Thyroid gland (tissue), 4 donors: ENCODE measurements at regions not wholly inside any gene's neighbourhood (a gene's known extent, or its start where the extent isn't known, plus 50 kb on each side); places are given as distances from the start of the nearest gene placed in this dataset.

Experiments used
- POLR2A ChIP-seq, 2 donors: fragments of 450-650 bp; IDR thresholded peaks; one replicate each; pipeline ENCODE4 v1.6.1; 2017; ENCODE audit warnings: antibody characterized with exemption in 2 of 2, mild to moderate bottlenecking in 2 of 2, moderate library complexity in 1 of 2
- TF ChIP-seq, protein P1 (sequence below), 6 experiments: fragments of 200-600 bp in 3 of 6; fragments of 450-650 bp in 3 of 6; sonication (generic) in 3 of 6; IDR thresholded peaks; one replicate each; pipeline ENCODE4 v1.5.1; 2016 to 2019; ENCODE audit warnings: antibody characterized with exemption in 6 of 6, mild to moderate bottlenecking in 2 of 6, inconsistent platforms in 1 of 6, moderate library complexity in 1 of 6

DNA sequence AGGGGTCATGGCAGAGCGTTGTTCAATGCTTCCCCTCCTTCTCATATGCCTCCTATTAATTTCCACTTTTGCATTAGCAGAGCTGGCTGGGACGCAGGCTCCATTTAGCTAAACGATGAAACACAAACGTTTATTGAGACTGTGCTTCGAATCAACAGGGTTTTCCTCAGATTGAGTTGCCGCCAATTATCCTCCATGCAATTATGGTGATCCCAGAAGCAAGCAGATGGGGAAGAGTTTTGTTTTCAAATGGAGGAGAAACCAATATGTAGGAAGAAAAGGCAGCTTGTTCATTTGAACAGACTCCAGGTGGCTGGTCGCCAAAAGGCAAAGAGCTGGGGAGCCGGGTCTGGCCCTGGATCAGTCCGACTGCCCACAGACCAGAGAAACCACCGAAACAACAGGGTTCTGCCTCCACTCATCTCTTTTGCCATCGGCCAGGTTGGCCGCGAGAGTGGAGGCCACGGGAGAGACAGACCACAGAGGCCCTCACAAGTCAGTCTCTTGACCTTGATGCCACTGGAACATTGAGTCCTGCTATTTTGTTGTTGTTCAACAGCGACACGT, 184.8 kb downstream of the GBA3 start:
- no peak for TF ChIP-seq POLR2A (IDR thresholded peaks at IDR 0.05)
- TF ChIP-seq, protein P1, sequence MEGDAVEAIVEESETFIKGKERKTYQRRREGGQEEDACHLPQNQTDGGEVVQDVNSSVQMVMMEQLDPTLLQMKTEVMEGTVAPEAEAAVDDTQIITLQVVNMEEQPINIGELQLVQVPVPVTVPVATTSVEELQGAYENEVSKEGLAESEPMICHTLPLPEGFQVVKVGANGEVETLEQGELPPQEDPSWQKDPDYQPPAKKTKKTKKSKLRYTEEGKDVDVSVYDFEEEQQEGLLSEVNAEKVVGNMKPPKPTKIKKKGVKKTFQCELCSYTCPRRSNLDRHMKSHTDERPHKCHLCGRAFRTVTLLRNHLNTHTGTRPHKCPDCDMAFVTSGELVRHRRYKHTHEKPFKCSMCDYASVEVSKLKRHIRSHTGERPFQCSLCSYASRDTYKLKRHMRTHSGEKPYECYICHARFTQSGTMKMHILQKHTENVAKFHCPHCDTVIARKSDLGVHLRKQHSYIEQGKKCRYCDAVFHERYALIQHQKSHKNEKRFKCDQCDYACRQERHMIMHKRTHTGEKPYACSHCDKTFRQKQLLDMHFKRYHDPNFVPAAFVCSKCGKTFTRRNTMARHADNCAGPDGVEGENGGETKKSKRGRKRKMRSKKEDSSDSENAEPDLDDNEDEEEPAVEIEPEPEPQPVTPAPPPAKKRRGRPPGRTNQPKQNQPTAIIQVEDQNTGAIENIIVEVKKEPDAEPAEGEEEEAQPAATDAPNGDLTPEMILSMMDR (IDR thresholded peaks at IDR 0.05) = no peak
